ENCODE measurements at regions not wholly inside any gene's neighbourhood (a gene's known extent, or its start where the extent isn't known, plus 50 kb on each side); places are given as distances from the start of the nearest gene placed in this dataset.

DNA sequence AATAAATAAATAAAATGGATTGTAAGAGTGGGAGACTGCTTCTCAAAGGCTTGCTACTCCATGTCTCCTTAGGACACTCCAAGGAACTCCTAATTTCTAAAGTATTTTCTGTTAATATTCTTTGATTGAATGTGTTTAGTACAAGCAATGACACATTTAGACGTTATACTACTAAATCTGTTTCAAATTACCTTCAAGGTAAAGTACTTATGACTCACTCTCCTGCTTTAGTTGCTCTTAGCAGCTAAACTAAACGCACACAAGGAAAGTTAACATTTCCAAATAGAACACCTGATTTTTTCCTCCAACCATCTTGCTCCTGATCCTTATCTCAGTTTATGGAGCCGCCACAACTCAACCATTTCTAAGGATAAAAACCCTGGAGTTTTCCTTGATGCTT, 969.8 kb upstream of the ADGRL4 start:
- DNase-seq (ENCODE audit: low read depth), result no peak
- H3K4me3 ChIP-seq (ENCODE audit: low read depth, low read length), result no peak overlapping the region
- TF ChIP-seq, protein P1, sequence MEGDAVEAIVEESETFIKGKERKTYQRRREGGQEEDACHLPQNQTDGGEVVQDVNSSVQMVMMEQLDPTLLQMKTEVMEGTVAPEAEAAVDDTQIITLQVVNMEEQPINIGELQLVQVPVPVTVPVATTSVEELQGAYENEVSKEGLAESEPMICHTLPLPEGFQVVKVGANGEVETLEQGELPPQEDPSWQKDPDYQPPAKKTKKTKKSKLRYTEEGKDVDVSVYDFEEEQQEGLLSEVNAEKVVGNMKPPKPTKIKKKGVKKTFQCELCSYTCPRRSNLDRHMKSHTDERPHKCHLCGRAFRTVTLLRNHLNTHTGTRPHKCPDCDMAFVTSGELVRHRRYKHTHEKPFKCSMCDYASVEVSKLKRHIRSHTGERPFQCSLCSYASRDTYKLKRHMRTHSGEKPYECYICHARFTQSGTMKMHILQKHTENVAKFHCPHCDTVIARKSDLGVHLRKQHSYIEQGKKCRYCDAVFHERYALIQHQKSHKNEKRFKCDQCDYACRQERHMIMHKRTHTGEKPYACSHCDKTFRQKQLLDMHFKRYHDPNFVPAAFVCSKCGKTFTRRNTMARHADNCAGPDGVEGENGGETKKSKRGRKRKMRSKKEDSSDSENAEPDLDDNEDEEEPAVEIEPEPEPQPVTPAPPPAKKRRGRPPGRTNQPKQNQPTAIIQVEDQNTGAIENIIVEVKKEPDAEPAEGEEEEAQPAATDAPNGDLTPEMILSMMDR (conservative IDR thresholded peaks at IDR 0.05; ENCODE audit: low read depth, low read length), result no peak

DNA sequence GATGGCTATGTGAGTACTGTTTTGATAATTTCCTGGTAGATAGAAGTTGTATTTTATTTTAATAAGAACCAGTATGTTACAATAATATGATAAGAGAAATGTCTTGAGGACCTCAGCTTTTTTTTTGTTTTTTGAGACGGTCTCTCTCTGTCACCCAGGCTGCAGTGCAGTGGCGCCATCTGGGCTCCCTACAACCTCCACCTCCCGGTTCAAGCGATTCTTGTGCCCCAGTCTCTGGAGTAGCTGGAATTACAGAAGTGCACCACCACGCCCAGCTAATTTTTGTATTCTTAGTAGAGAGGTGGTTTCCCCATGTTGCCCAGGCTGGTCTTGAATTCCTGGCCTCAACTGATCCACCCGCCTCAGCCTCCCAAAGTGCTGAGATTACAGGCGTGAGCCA, 968.1 kb upstream of the ADGRL4 start:
- TF ChIP-seq, protein P1 (conservative IDR thresholded peaks at IDR 0.05; ENCODE audit: low read depth, low read length), result no peak
- H3K4me3 ChIP-seq (ENCODE audit: low read depth, low read length), result no peak overlapping the region
- DNase-seq (ENCODE audit: low read depth), result no peak

DNA sequence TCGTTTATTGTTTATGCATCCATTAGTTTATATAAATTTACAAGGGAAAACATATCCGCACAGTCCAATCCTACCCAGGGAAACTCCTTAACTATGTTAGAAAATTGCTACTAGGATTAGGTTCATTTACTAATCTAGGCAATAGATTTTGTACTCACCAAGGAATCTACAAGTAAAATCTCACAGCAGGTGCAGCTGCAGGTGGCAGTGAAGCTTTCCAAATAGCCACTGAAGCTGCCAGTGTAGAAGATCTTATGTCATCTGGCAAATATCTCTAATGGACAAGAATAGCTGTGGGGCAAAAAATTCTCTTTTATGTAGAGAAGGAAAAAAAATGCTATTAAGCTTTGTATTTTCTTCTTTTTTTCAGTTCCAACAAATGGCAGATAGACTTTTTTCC, 963.4 kb upstream of the ADGRL4 start:
- DNase-seq (ENCODE audit: low read depth), result no peak
- no peak overlapping the region for H3K4me3 ChIP-seq (ENCODE audit: low read depth, low read length)
- TF ChIP-seq, protein P1 (conservative IDR thresholded peaks at IDR 0.05; ENCODE audit: low read depth, low read length), result no peak

DNA sequence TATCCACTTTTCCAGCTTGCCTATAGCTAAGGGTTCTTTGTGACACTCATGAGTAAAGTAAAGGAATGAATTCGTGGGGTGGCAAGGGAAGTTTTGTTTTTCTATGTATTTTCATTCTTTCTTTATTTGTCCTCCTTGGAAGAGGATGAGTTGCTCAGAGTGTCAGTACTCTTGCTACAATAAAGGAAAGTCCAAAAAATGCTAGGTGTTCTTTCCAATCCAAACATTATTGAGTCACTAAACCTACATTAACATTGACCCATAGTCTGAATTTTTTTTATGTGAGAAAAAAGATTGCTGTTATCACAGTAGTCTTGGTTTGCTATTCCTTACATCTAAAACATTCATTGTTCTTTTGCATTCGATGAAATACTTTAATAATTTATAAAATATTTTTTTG, 959.9 kb upstream of the ADGRL4 start:
- DNase-seq (ENCODE audit: low read depth), result no peak
- no peak overlapping the region for H3K4me3 ChIP-seq (ENCODE audit: low read depth, low read length)
- TF ChIP-seq, protein P1 (conservative IDR thresholded peaks at IDR 0.05; ENCODE audit: low read depth, low read length), result no peak

DNA sequence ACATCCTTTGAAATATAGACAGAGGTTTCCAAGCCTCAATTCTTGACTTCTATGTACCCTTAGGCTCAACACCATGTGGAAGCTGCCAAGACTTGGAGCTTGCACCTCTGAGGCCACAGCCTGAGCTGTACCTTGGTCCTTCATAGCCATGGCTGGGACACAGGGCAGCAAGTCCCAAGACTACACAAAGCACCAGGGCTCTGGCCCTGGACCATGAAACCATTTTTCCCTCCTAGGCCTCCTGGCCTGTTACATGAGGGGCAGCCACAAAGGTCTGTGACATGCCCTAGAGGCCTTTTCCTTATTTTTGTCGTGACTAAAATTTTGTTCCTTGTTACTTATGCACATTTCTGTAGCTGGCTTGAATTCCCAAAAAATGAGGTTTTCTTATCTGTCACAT, 953.1 kb upstream of the ADGRL4 start:
- TF ChIP-seq, protein P1 (conservative IDR thresholded peaks at IDR 0.05; ENCODE audit: low read depth, low read length), result no peak
- H3K4me3 ChIP-seq (ENCODE audit: low read depth, low read length), result no peak overlapping the region
- no peak for DNase-seq (ENCODE audit: low read depth)

DNA sequence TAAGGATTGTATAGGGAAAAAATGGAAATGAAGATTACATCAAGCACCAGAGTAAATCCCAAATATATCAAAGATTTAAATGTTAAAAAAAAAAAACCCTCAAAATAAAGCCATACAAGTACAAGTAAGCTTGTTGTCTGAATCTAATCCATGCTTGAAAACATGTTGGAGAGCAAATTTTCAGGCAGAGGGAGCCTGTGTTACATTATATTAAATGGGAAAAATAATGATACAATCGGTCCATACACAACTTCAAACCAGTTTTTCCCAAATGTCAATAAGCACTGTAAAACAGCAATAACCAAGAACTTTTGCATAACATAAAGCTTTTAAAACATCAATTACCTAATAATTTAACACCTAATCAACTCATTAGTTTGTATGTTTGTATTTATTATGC, 949.4 kb upstream of the ADGRL4 start:
- TF ChIP-seq, protein P1 (conservative IDR thresholded peaks at IDR 0.05; ENCODE audit: low read depth, low read length), result no peak
- no peak overlapping the region for H3K4me3 ChIP-seq (ENCODE audit: low read depth, low read length)
- DNase-seq (ENCODE audit: low read depth), result no peak

DNA sequence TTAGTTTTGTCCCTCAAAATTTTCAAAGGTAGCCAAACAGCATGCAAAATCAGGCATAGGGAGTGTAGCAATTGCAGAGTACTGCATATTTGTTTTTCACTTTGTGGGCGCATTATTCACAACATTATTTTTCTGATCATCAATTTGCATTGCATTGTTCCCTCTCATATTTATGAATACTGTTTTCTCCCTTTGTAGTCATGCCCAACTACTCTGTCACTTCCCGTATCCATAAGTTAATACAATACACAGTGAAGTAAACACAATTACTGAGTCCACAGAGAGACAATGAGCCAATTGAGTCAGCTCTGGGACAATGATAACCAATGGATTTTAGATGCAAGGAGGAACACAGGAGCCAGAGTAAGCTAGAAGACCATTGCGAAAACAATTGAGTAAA, 944.0 kb upstream of the ADGRL4 start:
- H3K4me3 ChIP-seq (ENCODE audit: low read depth, low read length), result no peak overlapping the region
- TF ChIP-seq, protein P1 (conservative IDR thresholded peaks at IDR 0.05; ENCODE audit: low read depth, low read length), result no peak
- no peak for DNase-seq (ENCODE audit: low read depth)

Measured in epithelial cell of proximal tubule (primary cell).